Left lung (tissue), 4 donors: ENCODE measurements at regions not wholly inside any gene's neighbourhood (a gene's known extent, or its start where the extent isn't known, plus 50 kb on each side); places are given as distances from the start of the nearest gene placed in this dataset.

Experiments used
- ATAC-seq: fragments of 200-7000 bp; cut with Tn5 transposase; one replicate; pipeline ENCODE4 v1.9.1; 2020; ENCODE audit warnings: moderate library complexity
- DNase-seq, 4 donors: peaks; one replicate each; pipeline ENCODE4 v3.0.0-alpha.2; 2013 to 2020
- H3K27ac ChIP-seq, 2 donors: fragments of 200-600 bp; sonication (generic) in 1 of 2; one replicate each; pipeline versions ENCODE4 v1.5.0 to v1.8.0; 2020 to 2021
- H3K27me3 ChIP-seq, 2 donors: fragments of 200-600 bp; sonication (generic) in 1 of 2; one replicate each; pipeline versions ENCODE4 v1.5.0 to v1.8.0; 2020 to 2021
- H3K36me3 ChIP-seq, 2 donors: fragments of 200-600 bp; sonication (generic) in 1 of 2; one replicate each; pipeline versions ENCODE4 v1.5.0 to v1.8.0; 2020 to 2021
- H3K4me1 ChIP-seq, 2 donors: fragments of 200-600 bp; one replicate each; pipeline ENCODE4 v1.8.0; 2021
- H3K4me3 ChIP-seq, 2 donors: fragments of 200-600 bp; sonication (generic) in 1 of 2; one replicate each; pipeline versions ENCODE4 v1.5.0 to v1.8.0; 2020 to 2021; ENCODE audit warnings: mild to moderate bottlenecking in 1 of 2
- H3K9me3 ChIP-seq, 2 donors: fragments of 200-600 bp; sonication (generic) in 1 of 2; one replicate each; pipeline versions ENCODE4 v1.5.0 to v1.8.0; 2020 to 2021
- intact Hi-C, 2 donors: fragments of 100-400 bp; cut with DNase I; formaldehyde crosslinking; loops; one replicate each; pipeline versions ENCODE4 v1.11.2 to v1.14.2; 2022
- TF ChIP-seq, protein P1 (sequence below), 2 donors: fragments of 200-600 bp; sonication (generic) in 1 of 2; IDR thresholded peaks; one replicate each; pipeline versions ENCODE4 v1.5.0 to v1.8.0; 2021; ENCODE audit warnings: antibody characterized with exemption in 2 of 2
- donor health status: DM: no; HTN: yes; CAD: no.
- donor health status: DM: no; HTN: no; CAD: no.

GRCh38 chr10:71145352-71145945 is 66.9 kb upstream of the UNC5B start:
- Histone ChIP-seq H3K36me3 (no peaks in the 10 kb centered on the region), H3K27me3 (no peaks in the 10 kb centered on the region), H3K4me3 (no peak overlapping the region), H3K4me1 (no peaks in the 10 kb centered on the region), H3K9me3 (no peaks in the 10 kb centered on the region), H3K27ac (no peak overlapping the region)
- intact Hi-C loops = no loop called here
- no peak for DNase-seq
- no peak for ATAC-seq
- TF ChIP-seq, protein P1, sequence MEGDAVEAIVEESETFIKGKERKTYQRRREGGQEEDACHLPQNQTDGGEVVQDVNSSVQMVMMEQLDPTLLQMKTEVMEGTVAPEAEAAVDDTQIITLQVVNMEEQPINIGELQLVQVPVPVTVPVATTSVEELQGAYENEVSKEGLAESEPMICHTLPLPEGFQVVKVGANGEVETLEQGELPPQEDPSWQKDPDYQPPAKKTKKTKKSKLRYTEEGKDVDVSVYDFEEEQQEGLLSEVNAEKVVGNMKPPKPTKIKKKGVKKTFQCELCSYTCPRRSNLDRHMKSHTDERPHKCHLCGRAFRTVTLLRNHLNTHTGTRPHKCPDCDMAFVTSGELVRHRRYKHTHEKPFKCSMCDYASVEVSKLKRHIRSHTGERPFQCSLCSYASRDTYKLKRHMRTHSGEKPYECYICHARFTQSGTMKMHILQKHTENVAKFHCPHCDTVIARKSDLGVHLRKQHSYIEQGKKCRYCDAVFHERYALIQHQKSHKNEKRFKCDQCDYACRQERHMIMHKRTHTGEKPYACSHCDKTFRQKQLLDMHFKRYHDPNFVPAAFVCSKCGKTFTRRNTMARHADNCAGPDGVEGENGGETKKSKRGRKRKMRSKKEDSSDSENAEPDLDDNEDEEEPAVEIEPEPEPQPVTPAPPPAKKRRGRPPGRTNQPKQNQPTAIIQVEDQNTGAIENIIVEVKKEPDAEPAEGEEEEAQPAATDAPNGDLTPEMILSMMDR (IDR thresholded peaks at IDR 0.05) = no peak

DNA sequence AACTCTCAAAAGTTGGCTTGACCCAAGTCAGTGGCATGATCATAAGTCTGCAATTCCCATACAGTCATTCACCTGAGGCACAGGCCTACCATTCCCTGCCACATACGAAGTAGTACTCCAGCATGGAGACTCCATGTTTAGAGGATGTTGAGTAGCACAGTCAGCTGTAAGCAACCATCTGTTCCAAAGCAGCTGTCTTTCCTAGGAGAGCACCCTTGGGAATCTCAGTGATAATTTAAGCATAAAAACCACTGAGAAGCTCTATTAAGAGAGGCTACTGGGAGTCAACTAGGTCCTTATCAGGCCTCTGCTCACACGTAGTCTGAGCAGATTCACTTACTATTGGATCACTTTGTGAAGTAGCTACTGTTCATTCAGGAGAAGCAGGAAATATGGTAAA is 61.6 kb upstream of the UNC5B start:
- TF ChIP-seq, protein P1 (IDR thresholded peaks at IDR 0.05) = no peak
- Histone ChIP-seq H3K9me3 (no peaks in the 10 kb centered on the region), H3K27ac (no peak overlapping the region), H3K27me3 (no peaks in the 10 kb centered on the region), H3K4me1 (no peaks in the 10 kb centered on the region), H3K4me3 (no peak overlapping the region), H3K36me3 (no peaks in the 10 kb centered on the region)
- intact Hi-C loops = no loop called here
- DNase-seq = no peak
- ATAC-seq = no peak

DNA sequence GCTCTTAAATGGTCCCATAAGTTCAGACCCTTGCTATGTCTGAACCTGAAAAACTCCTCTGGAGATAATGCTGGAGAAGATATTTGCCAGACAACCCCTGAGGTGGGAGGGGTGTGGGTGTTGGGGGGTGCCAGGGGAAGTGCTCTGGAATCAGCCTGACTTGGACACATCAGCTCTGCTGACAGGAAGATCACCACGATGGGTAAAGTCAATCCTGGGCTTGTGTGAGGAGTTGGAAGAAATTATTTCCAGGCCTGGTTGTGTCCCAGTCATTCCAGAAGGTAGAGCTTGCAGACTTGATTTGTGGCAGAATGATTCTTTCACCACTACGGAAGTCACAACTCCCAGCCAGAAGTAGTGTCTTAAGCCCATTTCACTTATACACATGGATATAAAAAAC is 60.3 kb upstream of the UNC5B start:
- H3K36me3 ChIP-seq = no peaks in the 10 kb centered on the region
- no peak overlapping the region for H3K4me3 ChIP-seq
- no peaks in the 10 kb centered on the region for H3K4me1 ChIP-seq
- H3K27me3 ChIP-seq = no peaks in the 10 kb centered on the region
- DNase-seq (no peak), ATAC-seq (no peak)
- TF ChIP-seq, protein P1 (IDR thresholded peaks at IDR 0.05) = no peak
- H3K9me3 ChIP-seq = no peaks in the 10 kb centered on the region
- H3K27ac ChIP-seq = no peak overlapping the region
- intact Hi-C loops = no loop called here

GRCh38 chr10:71156436-71156835 is 55.9 kb upstream of the UNC5B start:
- TF ChIP-seq, protein P1 (IDR thresholded peaks at IDR 0.05) = no peak
- intact Hi-C loops = no loop called here

GRCh38 chr10:71157435-71157834 is 54.9 kb upstream of the UNC5B start:
- DNase-seq = no peak
- intact Hi-C loops = no loop called here
- no peaks in the 10 kb centered on the region for H3K27me3 ChIP-seq
- TF ChIP-seq, protein P1 (IDR thresholded peaks at IDR 0.05) = no peak
- H3K4me1 ChIP-seq = no peaks in the 10 kb centered on the region
- H3K9me3 ChIP-seq = no peaks in the 10 kb centered on the region
- no peak for ATAC-seq
- H3K4me3 ChIP-seq = no peak overlapping the region
- no peaks in the 10 kb centered on the region for H3K36me3 ChIP-seq
- H3K27ac ChIP-seq = no peak overlapping the region

More at GRCh38 chr10:71156436-71156835, 55.9 kb upstream of the UNC5B start:
- Histone ChIP-seq H3K36me3 (no peaks in the 10 kb centered on the region), H3K27ac (no peak overlapping the region), H3K9me3 (no peaks in the 10 kb centered on the region), H3K27me3 (no peaks in the 10 kb centered on the region), H3K4me3 (no peak overlapping the region), H3K4me1 (no peaks in the 10 kb centered on the region)
- no peak for DNase-seq
- no peak for ATAC-seq
